SK-N-MC (cell line): ENCODE measurements at regions not wholly inside any gene's neighbourhood (a gene's known extent, or its start where the extent isn't known, plus 50 kb on each side); places are given as distances from the start of the nearest gene placed in this dataset.

Experiments used
- EZH2 ChIP-seq: fragments of 200-600 bp; sonication (generic); IDR thresholded peaks from one replicate; pipeline ENCODE4 v1.6.1; 2017; ENCODE audit warnings: antibody characterized with exemption
- FOXP2 ChIP-seq: optimal IDR thresholded peaks from 2 replicates; pipeline ENCODE3; 2011; ENCODE audit warnings: mild to moderate bottlenecking, moderate library complexity; ENCODE audit not compliant: insufficient read depth; ENCODE audit errors: extremely low read length, control extremely low read depth
- POLR2AphosphoS5 ChIP-seq: IDR thresholded peaks from 2 replicates; pipeline ENCODE4 v1.6.1; 2012; ENCODE audit warnings: mild to moderate bottlenecking, low read depth, low read length, borderline replicate concordance

- TF ChIP-seq FOXP2 = no peak
- TF ChIP-seq POLR2AphosphoS5 = no peak; the same call in 1 of the 2 replicates
- no peak for TF ChIP-seq EZH2
Measured at GRCh38 chr6:150719831-150720230, 120.1 kb downstream of the PLEKHG1 start.
